CD14-positive monocyte (primary cell): ENCODE measurements at regions not wholly inside any gene's neighbourhood (a gene's known extent, or its start where the extent isn't known, plus 50 kb on each side); places are given as distances from the start of the nearest gene placed in this dataset.

Source experiments
- DNase-seq, 3 donors: peaks; one replicate each; pipeline ENCODE4 v3.0.0-alpha.2; 2011 to 2022
- H2AFZ ChIP-seq: 2 replicates; pipeline ENCODE4 v1.6.0; 2012; ENCODE audit warnings: mild to moderate bottlenecking, low read depth, low read length, inconsistent platforms; ENCODE audit not compliant: insufficient read depth, poor library complexity, severe bottlenecking
- H3K27ac ChIP-seq, 2 donors: 1 replicate in 1 of 2; 2 replicates in 1 of 2; pipeline ENCODE4 v1.5.1; 2012 to 2013; ENCODE audit warnings: low read length in 2 of 2, control low read depth in 1 of 2, inconsistent platforms in 1 of 2, low read depth in 1 of 2, mild to moderate bottlenecking in 1 of 2
- H3K27me3 ChIP-seq, 2 donors: one replicate each; pipeline versions ENCODE4 v1.6.0 to v1.6.1; 2011 to 2013; ENCODE audit warnings: low read length in 2 of 2; ENCODE audit not compliant: control insufficient read depth in 2 of 2, insufficient read depth in 2 of 2
- H3K36me3 ChIP-seq, 2 donors: replicated peaks in 1 of 2; 1 replicate in 1 of 2; 2 replicates in 1 of 2; pipeline versions ENCODE4 v1.5.1 to v1.6.1; 2012 to 2013; ENCODE audit warnings: low read length in 2 of 2, control low read depth in 1 of 2, inconsistent platforms in 1 of 2, mild to moderate bottlenecking in 1 of 2; ENCODE audit not compliant: insufficient read depth in 2 of 2, control insufficient read depth in 1 of 2
- H3K4me1 ChIP-seq, 2 donors: 1 replicate in 1 of 2; 2 replicates in 1 of 2; pipeline versions ENCODE4 v1.5.1 to v1.6.1; 2012 to 2013; ENCODE audit warnings: low read length in 2 of 2, control low read depth in 1 of 2, inconsistent platforms in 1 of 2, mild to moderate bottlenecking in 1 of 2, moderate library complexity in 1 of 2; ENCODE audit not compliant: insufficient read depth in 2 of 2, control insufficient read depth in 1 of 2
- H3K4me2 ChIP-seq: replicated peaks from 2 replicates; pipeline ENCODE3; 2012; ENCODE audit warnings: low read length, moderate library complexity, mild to moderate bottlenecking; ENCODE audit not compliant: poor library complexity, severe bottlenecking; ENCODE audit errors: extremely low read depth
- H3K4me3 ChIP-seq, 3 experiments: fragments of 200-600 bp in 1 of 3; sonication (generic) in 1 of 3; replicated peaks in 1 of 3; 1 replicate in 2 of 3; 2 replicates in 1 of 3; pipeline ENCODE4 v1.5.1; 2011 to 2013; ENCODE audit warnings: low read length in 3 of 3, mild to moderate bottlenecking in 3 of 3, control low read depth in 2 of 3, low read depth in 2 of 3, inconsistent platforms in 1 of 3, moderate library complexity in 1 of 3
- H3K79me2 ChIP-seq: 2 replicates; pipeline ENCODE4 v1.6.0; 2012; ENCODE audit warnings: mild to moderate bottlenecking, control low read depth, inconsistent platforms, low read length, moderate library complexity; ENCODE audit not compliant: insufficient read depth
- H3K9ac ChIP-seq: 2 replicates; pipeline ENCODE4 v1.6.0; 2017; ENCODE audit warnings: low read length, mild to moderate bottlenecking; ENCODE audit not compliant: insufficient read depth, poor library complexity, severe bottlenecking
- H3K9me3 ChIP-seq, 2 donors: replicated peaks in 1 of 2; 1 replicate in 1 of 2; 2 replicates in 1 of 2; pipeline versions ENCODE4 v1.5.1 to v1.6.1; 2012 to 2013; ENCODE audit warnings: low read length in 2 of 2, control low read depth in 1 of 2; ENCODE audit not compliant: control insufficient read depth in 1 of 2, insufficient read depth in 1 of 2
- H4K20me1 ChIP-seq: 2 replicates; pipeline ENCODE4 v1.6.0; 2012; ENCODE audit warnings: mild to moderate bottlenecking, low read length, control low read depth, moderate library complexity; ENCODE audit not compliant: insufficient read depth
- H3K27ac Mint-ChIP-seq, 7 donors: one replicate each; pipeline ENCODE4 v1.8.0; 2020; ENCODE audit warnings: mild to moderate bottlenecking in 7 of 7, mixed read lengths in 7 of 7, moderate library complexity in 6 of 7, inconsistent platforms in 2 of 7
- H3K27me3 Mint-ChIP-seq, 3 donors: one replicate each; pipeline ENCODE4 v1.8.0; 2021 to 2022; ENCODE audit warnings: low read depth in 3 of 3, mild to moderate bottlenecking in 3 of 3, mixed read lengths in 3 of 3, moderate library complexity in 3 of 3, inconsistent platforms in 1 of 3
- H3K36me3 Mint-ChIP-seq, 2 donors: one replicate each; pipeline ENCODE4 v1.8.0; 2020; ENCODE audit warnings: mixed read lengths in 2 of 2, inconsistent platforms in 1 of 2, mild to moderate bottlenecking in 1 of 2
- H3K4me1 Mint-ChIP-seq: one replicate; pipeline ENCODE4 v1.8.0; 2020; ENCODE audit warnings: mild to moderate bottlenecking, mixed read lengths
- H3K4me3 Mint-ChIP-seq, 2 donors: one replicate each; pipeline ENCODE4 v1.8.0; 2020; ENCODE audit warnings: mild to moderate bottlenecking in 2 of 2, mixed read lengths in 2 of 2, moderate library complexity in 1 of 2
- H3K9me3 Mint-ChIP-seq, 7 donors: one replicate each; pipeline ENCODE4 v1.8.0; 2020 to 2022; ENCODE audit warnings: mixed read lengths in 7 of 7, mild to moderate bottlenecking in 6 of 7, moderate library complexity in 6 of 7, inconsistent platforms in 2 of 7
- CTCF ChIP-seq: fragments of 200-600 bp; IDR thresholded peaks from one replicate; pipeline ENCODE4 v1.8.0; 2022; ENCODE audit warnings: antibody characterized with exemption, mild to moderate bottlenecking
- WGBS: methylation state at CpG from one replicate; pipeline ENCODE4 v1.1.5; 2013; ENCODE audit warnings: missing lambda C conversion rate; ENCODE audit not compliant: insufficient coverage; 5-methylcytosine and 5-hydroxymethylcytosine counted together
- intact Hi-C, 2 donors: fragments of 100-400 bp; cut with micrococcal nuclease; formaldehyde crosslinking; loops; one replicate each; pipeline versions ENCODE4 v1.15.0 to v1.15.1; 2023

- no peak for TF ChIP-seq CTCF
- H3K36me3 ChIP-seq: no peaks in the 10 kb centered on the region
- no CpG with 5 or more reads among the region's 4 CpGs for WGBS
- no peak overlapping the region for H3K4me2 ChIP-seq
- no peak overlapping the region for H3K27ac ChIP-seq
- H3K4me1 Mint-ChIP-seq: peaks cover 4% of the 10 kb centered on the region
- H3K9me3 ChIP-seq: no peaks in the 10 kb centered on the region
- no peaks in the 10 kb centered on the region for H3K36me3 Mint-ChIP-seq
- no peak for DNase-seq
- H3K27me3 ChIP-seq: no peaks in the 10 kb centered on the region
- no peaks in the 10 kb centered on the region for H3K79me2 ChIP-seq
- H3K4me3 ChIP-seq: no peak overlapping the region
- peaks cover under 1 to 6% (median 6%) of the 10 kb centered on the region in 3 donors for H3K27me3 Mint-ChIP-seq
- no peak overlapping the region for H3K27ac Mint-ChIP-seq
- peaks cover 0 to 3% (median 2%) of the 10 kb centered on the region in 7 donors for H3K9me3 Mint-ChIP-seq
- no peaks in the 10 kb centered on the region for H4K20me1 ChIP-seq
- no peak overlapping the region for H3K4me3 Mint-ChIP-seq
- no peaks in the 10 kb centered on the region for H3K4me1 ChIP-seq
- intact Hi-C loops: no loop called here
- H3K9ac ChIP-seq: no peak overlapping the region
- H2AFZ ChIP-seq: no peak overlapping the region
These were observed 93.8 kb upstream of the CCDC190 start for GRCh38 chr1:162954824-162955223.

GRCh38 chr1:162952956-162953355, 92.0 kb upstream of the CCDC190 start:
- Histone ChIP-seq H3K4me2 (no peak overlapping the region), H3K9ac (no peak overlapping the region), H3K27me3 (no peaks in the 10 kb centered on the region), H4K20me1 (no peaks in the 10 kb centered on the region), H2AFZ (no peak overlapping the region), H3K9me3 (no peaks in the 10 kb centered on the region), H3K36me3 (no peaks in the 10 kb centered on the region), H3K79me2 (no peaks in the 10 kb centered on the region), H3K4me1 (no peaks in the 10 kb centered on the region), H3K4me3 (no peak overlapping the region), H3K27ac (no peak overlapping the region)
- H3K27ac Mint-ChIP-seq: no peak overlapping the region
- peaks cover 0 to 3% (median 2%) of the 10 kb centered on the region in 7 donors for H3K9me3 Mint-ChIP-seq
- no peak overlapping the region for H3K4me3 Mint-ChIP-seq
- peaks cover 0 to 8% (median 8%) of the 10 kb centered on the region in 3 donors for H3K27me3 Mint-ChIP-seq
- intact Hi-C loops: no loop called here
- peaks cover 4% of the 10 kb centered on the region for H3K4me1 Mint-ChIP-seq
- no peaks in the 10 kb centered on the region for H3K36me3 Mint-ChIP-seq
- no peak for DNase-seq
- TF ChIP-seq CTCF: no peak
- 100% methylated on average over 2 of the region's 4 CpGs for WGBS
